ENCODE measurements at regions not wholly inside any gene's neighbourhood (a gene's known extent, or its start where the extent isn't known, plus 50 kb on each side); places are given as distances from the start of the nearest gene placed in this dataset.

- Histone ChIP-seq H3K4me3 (no peak overlapping the region), H3K27ac (no peak overlapping the region), H3K4me1 (no peaks in the 10 kb centered on the region), H3K36me3 (no peaks in the 10 kb centered on the region), H3K27me3 (no peaks in the 10 kb centered on the region), H3K9ac (ENCODE audit: low read depth in 2 of 2, low read length in 2 of 2) (no peak overlapping the region), H3K9me3 (no peaks in the 10 kb centered on the region)
- TF ChIP-seq, protein P1, sequence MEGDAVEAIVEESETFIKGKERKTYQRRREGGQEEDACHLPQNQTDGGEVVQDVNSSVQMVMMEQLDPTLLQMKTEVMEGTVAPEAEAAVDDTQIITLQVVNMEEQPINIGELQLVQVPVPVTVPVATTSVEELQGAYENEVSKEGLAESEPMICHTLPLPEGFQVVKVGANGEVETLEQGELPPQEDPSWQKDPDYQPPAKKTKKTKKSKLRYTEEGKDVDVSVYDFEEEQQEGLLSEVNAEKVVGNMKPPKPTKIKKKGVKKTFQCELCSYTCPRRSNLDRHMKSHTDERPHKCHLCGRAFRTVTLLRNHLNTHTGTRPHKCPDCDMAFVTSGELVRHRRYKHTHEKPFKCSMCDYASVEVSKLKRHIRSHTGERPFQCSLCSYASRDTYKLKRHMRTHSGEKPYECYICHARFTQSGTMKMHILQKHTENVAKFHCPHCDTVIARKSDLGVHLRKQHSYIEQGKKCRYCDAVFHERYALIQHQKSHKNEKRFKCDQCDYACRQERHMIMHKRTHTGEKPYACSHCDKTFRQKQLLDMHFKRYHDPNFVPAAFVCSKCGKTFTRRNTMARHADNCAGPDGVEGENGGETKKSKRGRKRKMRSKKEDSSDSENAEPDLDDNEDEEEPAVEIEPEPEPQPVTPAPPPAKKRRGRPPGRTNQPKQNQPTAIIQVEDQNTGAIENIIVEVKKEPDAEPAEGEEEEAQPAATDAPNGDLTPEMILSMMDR (IDR thresholded peaks at IDR 0.05), result no peak
- no peak for DNase-seq
- intact Hi-C loops (cut with DNase I), result no loop called here
These were observed 179.7 kb upstream of the COPS8 start for GRCh38 chr2:236905976-236906375.

GRCh38 chr2:236908439-236909192, 177.1 kb upstream of the COPS8 start:
- Histone ChIP-seq H3K4me3 (no peak overlapping the region), H3K9ac (ENCODE audit: low read depth in 2 of 2, low read length in 2 of 2) (no peak overlapping the region), H3K4me1 (no peaks in the 10 kb centered on the region), H3K9me3 (no peaks in the 10 kb centered on the region), H3K27ac (no peak overlapping the region), H3K27me3 (no peaks in the 10 kb centered on the region), H3K36me3 (no peaks in the 10 kb centered on the region)
- intact Hi-C loops (cut with DNase I), result no loop called here
- TF ChIP-seq, protein P1 (IDR thresholded peaks at IDR 0.05), result no peak
- no peak for DNase-seq

DNA sequence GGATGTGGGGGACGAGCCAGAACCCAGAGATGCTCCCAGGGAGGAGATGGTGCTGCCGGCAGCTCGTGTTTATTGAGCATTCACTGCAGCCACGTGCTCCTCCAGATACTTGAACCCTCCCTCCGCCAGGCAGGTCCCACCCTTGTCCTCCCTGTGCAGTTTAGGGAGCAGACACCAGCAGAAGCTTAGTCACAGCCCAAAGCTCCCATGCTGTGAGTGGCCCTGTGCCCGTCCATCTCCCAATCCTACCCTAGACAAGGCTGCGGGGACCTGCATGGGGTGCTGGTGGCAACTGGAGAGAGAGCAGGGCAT, 176.5 kb upstream of the COPS8 start:
- H3K9me3 ChIP-seq, result no peaks in the 10 kb centered on the region
- no peaks in the 10 kb centered on the region for H3K27me3 ChIP-seq
- TF ChIP-seq, protein P1 (IDR thresholded peaks at IDR 0.05), result no peak
- H3K27ac ChIP-seq, result no peak overlapping the region
- H3K4me1 ChIP-seq, result no peaks in the 10 kb centered on the region
- intact Hi-C loops (cut with DNase I), result no loop called here
- no peaks in the 10 kb centered on the region for H3K36me3 ChIP-seq
- no peak overlapping the region for H3K4me3 ChIP-seq
- DNase-seq, result no peak
- no peak overlapping the region for H3K9ac ChIP-seq (ENCODE audit: low read depth in 2 of 2, low read length in 2 of 2)

GRCh38 chr2:236909802-236910201, 175.9 kb upstream of the COPS8 start:
- DNase-seq, result no peak
- H3K36me3 ChIP-seq, result no peaks in the 10 kb centered on the region
- no peaks in the 10 kb centered on the region for H3K27me3 ChIP-seq
- intact Hi-C loops (cut with DNase I), result no loop called here
- TF ChIP-seq, protein P1 (IDR thresholded peaks at IDR 0.05), result no peak
- H3K9me3 ChIP-seq, result no peaks in the 10 kb centered on the region
- no peaks in the 10 kb centered on the region for H3K4me1 ChIP-seq
- no peak overlapping the region for H3K4me3 ChIP-seq
- no peak overlapping the region for H3K27ac ChIP-seq
- H3K9ac ChIP-seq (ENCODE audit: low read depth in 2 of 2, low read length in 2 of 2), result no peak overlapping the region

GRCh38 chr2:236910781-236911495, 174.8 kb upstream of the COPS8 start:
- TF ChIP-seq, protein P1 (IDR thresholded peaks at IDR 0.05), result no peak
- H3K36me3 ChIP-seq, result no peaks in the 10 kb centered on the region
- no peaks in the 10 kb centered on the region for H3K27me3 ChIP-seq
- no peaks in the 10 kb centered on the region for H3K9me3 ChIP-seq
- DNase-seq, result no peak
- intact Hi-C loops (cut with DNase I), result no loop called here
- no peaks in the 10 kb centered on the region for H3K4me1 ChIP-seq
- no peak overlapping the region for H3K9ac ChIP-seq (ENCODE audit: low read depth in 2 of 2, low read length in 2 of 2)
- H3K27ac ChIP-seq, result no peak overlapping the region
- no peak overlapping the region for H3K4me3 ChIP-seq
